Ovary (tissue), 7 donors: ENCODE measurements at regions not wholly inside any gene's neighbourhood (a gene's known extent, or its start where the extent isn't known, plus 50 kb on each side); places are given as distances from the start of the nearest gene placed in this dataset. TPM values are rescaled to one million over a fixed set of nuclear protein-coding genes. Genes with fewer than 3 reads are reported as not detected.

ENCODE experiments used
- DNase-seq, 5 donors: peaks; one replicate each; pipeline ENCODE4 v3.0.0-alpha.2; 2019 to 2020
- H3K27ac ChIP-seq, 2 donors: fragments of 200-600 bp; one replicate each; pipeline versions ENCODE4 v1.5.1 to v1.8.0; 2019 to 2022
- H3K27me3 ChIP-seq: fragments of 200-600 bp; one replicate; pipeline ENCODE4 v1.8.0; 2022
- H3K36me3 ChIP-seq: fragments of 200-600 bp; sonication (generic); one replicate; pipeline ENCODE4 v1.5.1; 2019
- H3K4me1 ChIP-seq: one replicate; pipeline ENCODE4 v1.8.1; 2013; ENCODE audit warnings: mild to moderate bottlenecking, moderate library complexity; ENCODE audit not compliant: insufficient read depth
- H3K4me3 ChIP-seq: fragments of 200-600 bp; sonication (generic); one replicate; pipeline ENCODE4 v1.5.1; 2017
- H3K9me3 ChIP-seq, 2 donors: fragments of 200-600 bp in 1 of 2; sonication (generic) in 1 of 2; one replicate each; pipeline versions ENCODE4 v1.5.1 to v1.8.1; 2013 to 2019; ENCODE audit warnings: mild to moderate bottlenecking in 1 of 2, moderate library complexity in 1 of 2
- CTCF ChIP-seq, 3 donors: fragments of 450-650 bp in 2 of 3; fragments of 200-600 bp in 1 of 3; IDR thresholded peaks; one replicate each; pipeline versions ENCODE4 v1.5.1 to v1.8.0; 2016 to 2022; ENCODE audit warnings: antibody characterized with exemption in 3 of 3, mild to moderate bottlenecking in 1 of 3
- EP300 ChIP-seq: sonication (generic); formaldehyde crosslinking; IDR thresholded peaks from one replicate; pipeline ENCODE4 v1.6.1; 2017; ENCODE audit warnings: antibody characterized with exemption
- POLR2A ChIP-seq: fragments of 450-650 bp; IDR thresholded peaks from one replicate; pipeline ENCODE4 v1.6.1; 2017; ENCODE audit warnings: antibody characterized with exemption, mild to moderate bottlenecking, moderate library complexity
- WGBS, 3 donors: extraction: QIAGEN DNeasy Blood & Tissue Kit in 1 of 3; methylation state at CpG; one replicate each; pipeline versions ENCODE4 v1.1.5 to v1.1.7; 2013 to 2017; 5-methylcytosine and 5-hydroxymethylcytosine counted together
- intact Hi-C, 4 donors: fragments of 100-400 bp; cut with DNase I; formaldehyde crosslinking; loops; one replicate each; pipeline versions ENCODE4 v1.11.0 to v1.15.1; 2022 to 2023
- small RNA-seq: library from RNA; depleted of rRNA; stranded (forward); fragments of <200 nt; gene quantifications from one replicate; pipeline ENCODE3, GENCODE V24; 2016
- donor health status: DM: no; HTN: no; CAD: no; lungs with moderate emphysema.
- donor health status: DM: no; HTN: no; CAD: no.
- donor health status: Bipolar disorder and iron deficiency.
- donor health status: DM: no; HTN: no; CAD: no.
- donor health status: DM: yes; HTN: yes; CAD: no.

GRCh38 chr2:211306929-211307328 is 750.5 kb downstream of the CPS1 start:
- Histone ChIP-seq H3K9me3 (no peaks in the 10 kb centered on the region), H3K4me3 (no peak overlapping the region), H3K27ac (no peak overlapping the region), H3K36me3 (no peaks in the 10 kb centered on the region), H3K27me3 (no peaks in the 10 kb centered on the region), H3K4me1 (no peaks in the 10 kb centered on the region)
- TF ChIP-seq CTCF (IDR thresholded peaks at IDR 0.05) (no peak), EP300 (no peak), POLR2A (no peak)
- 55 to 74% (median 57%) methylated on average over 3 of the region's 3 CpGs for WGBS, 3 donors
- intact Hi-C loops, result no loop called here
- DNase-seq, result no peak

Small RNA genes lying in the stretch of these regions (small RNA-seq; reads per million reads assigned to genes)
- not detected for gene AC013404.1
